BJ (cell line): ENCODE measurements at regions not wholly inside any gene's neighbourhood (a gene's known extent, or its start where the extent isn't known, plus 50 kb on each side); places are given as distances from the start of the nearest gene placed in this dataset.

Experiments used
- CTCF ChIA-PET: fragments of 350-600 bp; formaldehyde crosslinking; extraction: SDS; loops from one replicate; lab custom pipeline; 2021; ENCODE audit warnings: antibody characterized with exemption, inconsistent platforms; lab: Yijun Ruan, JAX
- POLR2A ChIA-PET: fragments of 300-600 bp; sonication (Branson Sonifier 250); formaldehyde crosslinking; extraction: SDS; loops from one replicate; lab custom pipeline; 2021; ENCODE audit warnings: antibody characterized with exemption; lab: Charles Lee
- DNase-seq: peaks from one replicate; pipeline ENCODE4 v3.0.0-alpha.2; 2011; ENCODE audit warnings: low read depth
- H3K27me3 ChIP-seq: 2 replicates; pipeline ENCODE4 v1.6.0; 2011; ENCODE audit warnings: low read length; ENCODE audit not compliant: control insufficient read depth, insufficient read depth
- H3K36me3 ChIP-seq: 2 replicates; pipeline ENCODE4 v1.5.1; 2011; ENCODE audit warnings: low read length; ENCODE audit not compliant: control insufficient read depth, insufficient read depth
- H3K4me3 ChIP-seq: 2 replicates; pipeline ENCODE4 v1.5.1; 2011; ENCODE audit warnings: low read depth, mild to moderate bottlenecking, control low read depth, low read length
- TF ChIP-seq, protein P1 (sequence below): IDR thresholded peaks from 2 replicates; pipeline ENCODE4 v1.5.1; 2011; ENCODE audit warnings: low read depth, mild to moderate bottlenecking, control low read depth, inconsistent platforms, low read length, moderate library complexity; ENCODE audit not compliant: insufficient read depth

DNA sequence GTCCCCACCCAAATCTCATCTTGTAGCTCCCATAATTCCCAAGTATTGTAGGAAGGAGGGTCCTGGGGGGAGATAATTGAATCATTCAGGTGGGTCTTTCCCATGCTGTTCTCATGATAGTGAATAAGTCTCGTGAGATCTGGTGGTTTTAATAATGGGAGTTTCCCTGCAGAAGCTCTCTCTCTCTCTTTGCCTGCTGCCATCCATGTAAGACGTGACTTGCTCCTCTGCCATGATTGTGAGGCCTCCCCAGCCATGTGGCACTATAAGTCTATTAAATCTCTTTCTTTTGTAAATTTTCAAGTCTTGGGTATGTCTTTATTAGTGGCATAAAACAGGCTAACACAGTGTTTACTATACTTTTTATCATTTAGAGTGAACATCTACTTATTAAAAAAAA, 338.8 kb downstream of the ANKRD7 start:
- ChIA-PET POLR2A (no interaction called here), CTCF (no interaction called here)
- TF ChIP-seq, protein P1, sequence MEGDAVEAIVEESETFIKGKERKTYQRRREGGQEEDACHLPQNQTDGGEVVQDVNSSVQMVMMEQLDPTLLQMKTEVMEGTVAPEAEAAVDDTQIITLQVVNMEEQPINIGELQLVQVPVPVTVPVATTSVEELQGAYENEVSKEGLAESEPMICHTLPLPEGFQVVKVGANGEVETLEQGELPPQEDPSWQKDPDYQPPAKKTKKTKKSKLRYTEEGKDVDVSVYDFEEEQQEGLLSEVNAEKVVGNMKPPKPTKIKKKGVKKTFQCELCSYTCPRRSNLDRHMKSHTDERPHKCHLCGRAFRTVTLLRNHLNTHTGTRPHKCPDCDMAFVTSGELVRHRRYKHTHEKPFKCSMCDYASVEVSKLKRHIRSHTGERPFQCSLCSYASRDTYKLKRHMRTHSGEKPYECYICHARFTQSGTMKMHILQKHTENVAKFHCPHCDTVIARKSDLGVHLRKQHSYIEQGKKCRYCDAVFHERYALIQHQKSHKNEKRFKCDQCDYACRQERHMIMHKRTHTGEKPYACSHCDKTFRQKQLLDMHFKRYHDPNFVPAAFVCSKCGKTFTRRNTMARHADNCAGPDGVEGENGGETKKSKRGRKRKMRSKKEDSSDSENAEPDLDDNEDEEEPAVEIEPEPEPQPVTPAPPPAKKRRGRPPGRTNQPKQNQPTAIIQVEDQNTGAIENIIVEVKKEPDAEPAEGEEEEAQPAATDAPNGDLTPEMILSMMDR, result no peak
- H3K27me3 ChIP-seq, result no peaks in the 10 kb centered on the region
- H3K36me3 ChIP-seq, result no peaks in the 10 kb centered on the region
- no peak overlapping the region for H3K4me3 ChIP-seq
- DNase-seq, result no peak

GRCh38 chr7:118572604-118573003, 348.1 kb downstream of the ANKRD7 start:
- TF ChIP-seq, protein P1, result no peak
- Histone ChIP-seq H3K36me3 (no peaks in the 10 kb centered on the region), H3K4me3 (no peak overlapping the region), H3K27me3 (no peaks in the 10 kb centered on the region)
- DNase-seq, result no peak
- CTCF ChIA-PET, result no interaction called here
- POLR2A ChIA-PET, result no interaction called here

DNA sequence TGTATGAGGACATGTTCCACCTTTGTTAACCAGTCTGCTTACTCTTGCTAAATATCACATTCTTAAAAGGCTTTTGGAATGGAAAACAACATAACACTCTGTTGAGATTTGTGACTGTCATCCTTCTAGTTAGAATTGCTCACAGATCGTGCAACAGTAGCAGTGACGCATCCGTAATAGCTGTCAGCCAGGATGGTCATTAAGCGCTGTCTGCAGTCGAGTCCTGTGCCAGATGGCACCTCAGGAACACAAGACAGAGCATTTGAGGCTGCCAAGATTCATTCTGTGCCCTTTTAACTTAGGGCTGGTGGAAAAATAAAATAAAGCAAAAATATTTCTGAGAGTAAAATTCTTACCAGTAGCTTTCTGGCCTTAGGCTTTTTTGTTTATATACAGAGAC, 348.6 kb downstream of the ANKRD7 start:
- TF ChIP-seq, protein P1, result no peak
- Histone ChIP-seq H3K36me3 (no peaks in the 10 kb centered on the region), H3K27me3 (no peaks in the 10 kb centered on the region), H3K4me3 (no peak overlapping the region)
- ChIA-PET POLR2A (no interaction called here), CTCF (no interaction called here)
- DNase-seq, result no peak

GRCh38 chr7:118575393-118575948, 351.0 kb downstream of the ANKRD7 start:
- no peak for DNase-seq
- CTCF ChIA-PET, result no interaction called here
- POLR2A ChIA-PET, result no interaction called here

DNA sequence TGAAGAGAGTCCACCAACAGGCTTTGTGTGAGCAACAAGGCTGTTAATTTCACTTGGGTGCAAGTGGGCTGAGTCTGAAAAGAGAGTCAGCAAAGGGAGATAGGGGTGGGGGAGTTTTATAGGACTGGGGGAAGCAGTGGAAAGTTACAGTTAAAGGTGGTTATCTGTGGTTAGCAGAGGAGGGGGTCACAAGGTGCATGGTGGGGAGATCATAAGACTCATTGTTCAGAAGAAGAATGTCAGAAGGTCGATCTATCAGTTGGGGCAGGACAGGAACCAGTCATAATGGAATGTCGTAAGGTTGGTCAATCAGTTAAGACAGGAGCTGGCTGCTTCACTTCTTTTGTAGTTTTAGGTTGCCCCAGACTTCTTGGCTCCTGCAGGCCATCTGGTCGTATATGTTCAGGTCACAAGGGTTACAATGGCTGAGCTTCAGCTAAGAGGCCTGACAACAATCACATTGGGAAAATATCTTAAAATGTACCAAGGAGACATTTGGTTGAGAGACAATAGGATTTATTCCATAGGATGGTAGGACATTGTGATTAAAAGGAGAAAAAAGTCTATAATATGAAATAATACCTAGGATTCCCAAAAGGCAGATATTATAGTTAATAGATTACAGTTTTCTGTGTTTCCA, 356.4 kb downstream of the ANKRD7 start:
- no peaks in the 10 kb centered on the region for H3K27me3 ChIP-seq
- no peak overlapping the region for H3K4me3 ChIP-seq
- CTCF ChIA-PET, result no interaction called here
- POLR2A ChIA-PET, result no interaction called here
- TF ChIP-seq, protein P1, result no peak
- no peaks in the 10 kb centered on the region for H3K36me3 ChIP-seq
- no peak for DNase-seq

More at GRCh38 chr7:118575393-118575948, 351.0 kb downstream of the ANKRD7 start:
- Histone ChIP-seq H3K36me3 (no peaks in the 10 kb centered on the region), H3K27me3 (no peaks in the 10 kb centered on the region), H3K4me3 (no peak overlapping the region)
- TF ChIP-seq, protein P1, result no peak
